ENCODE measurements at regions not wholly inside any gene's neighbourhood (a gene's known extent, or its start where the extent isn't known, plus 50 kb on each side); places are given as distances from the start of the nearest gene placed in this dataset.
"Not testable (repeated sequence)": the region's sequence is repeated elsewhere in the genome, so short reads cannot be mapped to it uniquely, and the experiment has no call there.

GRCh38 chr2:53600815-53601214, 166.8 kb upstream of the CHAC2 start (continued):
- no peak for TF ChIP-seq YBX1 (IDR thresholded peaks at IDR 0.05)
- no peak for TF ChIP-seq ZBTB4 (CRISPR knock-in tag; IDR thresholded peaks at IDR 0.05)
- no peak for TF ChIP-seq TBL1XR1 (IDR thresholded peaks at IDR 0.05; ENCODE audit: low read depth, low read length)
- no peak for TF ChIP-seq KDM1A (IDR thresholded peaks at IDR 0.05; ENCODE audit: borderline replicate concordance)
- no peak for TF ChIP-seq MTA3 (IDR thresholded peaks at IDR 0.05; ENCODE audit: borderline replicate concordance, low read length)
- TF ChIP-seq IRF4 (IDR thresholded peaks at IDR 0.05; ENCODE audit: low read depth, low read length), result no peak
- TF ChIP-seq SRF (IDR thresholded peaks at IDR 0.05; ENCODE audit: low read depth in 2 of 2, low read length in 2 of 2), result no peak
- no peak for TF ChIP-seq PAX8 (IDR thresholded peaks at IDR 0.05)
- no peak for TF ChIP-seq BACH1 (IDR thresholded peaks at IDR 0.05; ENCODE audit: borderline replicate concordance)

GRCh38 chr2:53586733-53587612, 180.6 kb upstream of the CHAC2 start:
- DNase-seq (ENCODE audit: low read depth, low spot score); SMC1A ChIA-PET (ENCODE audit: uncharacterized antibody, unreplicated experiment); CTCF ChIA-PET; H3K4me3 ChIP-seq; H3K9ac ChIP-seq (ENCODE audit: control insufficient read depth, insufficient read depth, low read length); H3K4me1 ChIP-seq (ENCODE audit: control insufficient read depth, insufficient read depth, low read length); POLR2A ChIA-PET; H3K27me3 ChIP-seq (replicated peaks in 1 of 2; ENCODE audit: control insufficient read depth in 2 of 2, insufficient read depth in 2 of 2, low read length in 1 of 2); BruUV-seq (replicated peaks); FAIRE-seq; H3K9me3 ChIP-seq (replicated peaks; ENCODE audit: control insufficient read depth, insufficient read depth, low read length); H3K79me2 ChIP-seq (ENCODE audit: control insufficient read depth, insufficient read depth, low read length); H2AFZ ChIP-seq (ENCODE audit: control insufficient read depth, low read depth, low read length); H3K27ac ChIP-seq (ENCODE audit: control insufficient read depth, insufficient read depth); H3K4me2 ChIP-seq (ENCODE audit: control insufficient read depth, insufficient read depth); ATAC-seq; RAD21 ChIA-PET (ENCODE audit: unreplicated experiment); H4K20me1 ChIP-seq (ENCODE audit: control insufficient read depth, insufficient read depth); intact Hi-C loops (cut with micrococcal nuclease; ENCODE audit: unreplicated experiment); in situ Hi-C loops (cut with MboI); H3K36me3 ChIP-seq (ENCODE audit: control insufficient read depth in 2 of 2, insufficient read depth in 2 of 2, low read length in 1 of 2): not testable (repeated sequence)
- WGBS (ENCODE audit: insufficient coverage, insufficient replicate concordance, low lambda C conversion rate, missing lambda C conversion rate), result 56% methylated on average over 29 of the region's 38 CpGs
